Heart left ventricle (tissue), 13 donors: ENCODE measurements at regions not wholly inside any gene's neighbourhood (a gene's known extent, or its start where the extent isn't known, plus 50 kb on each side); places are given as distances from the start of the nearest gene placed in this dataset.

Experiments used
- POLR2A ChIP-seq, 2 donors: fragments of 450-650 bp; IDR thresholded peaks; one replicate each; pipeline ENCODE4 v1.6.1; 2017; ENCODE audit warnings: antibody characterized with exemption in 2 of 2, mild to moderate bottlenecking in 2 of 2, moderate library complexity in 2 of 2
- TF ChIP-seq, protein P1 (sequence below), 12 donors: fragments of 200-600 bp; sonication (generic) in 4 of 12; IDR thresholded peaks; one replicate each; pipeline versions ENCODE4 v1.5.0 to v1.8.0; 2018 to 2022; ENCODE audit warnings: antibody characterized with exemption in 12 of 12, mild to moderate bottlenecking in 5 of 12
- donor health status: ischemic (EF 13 %, LVEDD 7.1; RV severe dilation, severe dysfunction).
- donor health status: DM: no; HTN: yes; CAD: no.
- donor health status: DM: no; HTN: no; CAD: no.
- donor health status: ischemic (EF 25% LVEDD 6.9; RV normal size, moderate dysfunction).
- donor health status: ischemic (EF 25% LVEDD 5.7; RV mildly dilated, moderate dysfunction).
- donor health status: ischemic (EF 35%, LVEDD 5.7; RV mildly dilated, moderate dysfunction).
- donor health status: nonischemic (EF 11% LVEDD 7.7; RV severe dilation, severe dysfunction).
- donor health status: DM: yes; HTN: yes; CAD: no.
- donor health status: PGD.
- donor health status: ischemic (EF 29% LVEDD 5.4; RV normal size, mild dysfunction).
- donor health status: nonischemic (EF 23%, LVEDD 6.1; RV moderate dilation, normal function).

DNA sequence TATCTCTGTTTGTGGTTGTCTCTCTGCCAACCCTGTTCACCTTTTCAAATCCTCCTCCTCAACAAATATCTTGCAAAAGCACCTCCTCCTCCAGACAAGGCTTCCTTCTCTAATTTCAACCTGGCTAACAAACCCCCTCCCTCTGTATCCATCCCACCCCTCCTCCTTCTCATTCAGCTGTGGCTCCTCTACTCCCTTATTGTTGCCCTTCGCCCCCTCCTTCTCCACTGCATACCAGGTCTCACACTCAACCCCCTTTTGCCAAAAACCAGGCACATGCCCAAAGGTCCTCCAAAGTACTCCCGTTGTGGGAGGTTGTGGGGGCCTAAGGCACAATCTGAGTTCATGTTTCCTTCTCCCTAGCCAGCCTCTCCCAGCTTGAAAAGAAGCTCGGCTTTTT lies 110.6 kb downstream of the JRKL start:
- TF ChIP-seq, protein P1, sequence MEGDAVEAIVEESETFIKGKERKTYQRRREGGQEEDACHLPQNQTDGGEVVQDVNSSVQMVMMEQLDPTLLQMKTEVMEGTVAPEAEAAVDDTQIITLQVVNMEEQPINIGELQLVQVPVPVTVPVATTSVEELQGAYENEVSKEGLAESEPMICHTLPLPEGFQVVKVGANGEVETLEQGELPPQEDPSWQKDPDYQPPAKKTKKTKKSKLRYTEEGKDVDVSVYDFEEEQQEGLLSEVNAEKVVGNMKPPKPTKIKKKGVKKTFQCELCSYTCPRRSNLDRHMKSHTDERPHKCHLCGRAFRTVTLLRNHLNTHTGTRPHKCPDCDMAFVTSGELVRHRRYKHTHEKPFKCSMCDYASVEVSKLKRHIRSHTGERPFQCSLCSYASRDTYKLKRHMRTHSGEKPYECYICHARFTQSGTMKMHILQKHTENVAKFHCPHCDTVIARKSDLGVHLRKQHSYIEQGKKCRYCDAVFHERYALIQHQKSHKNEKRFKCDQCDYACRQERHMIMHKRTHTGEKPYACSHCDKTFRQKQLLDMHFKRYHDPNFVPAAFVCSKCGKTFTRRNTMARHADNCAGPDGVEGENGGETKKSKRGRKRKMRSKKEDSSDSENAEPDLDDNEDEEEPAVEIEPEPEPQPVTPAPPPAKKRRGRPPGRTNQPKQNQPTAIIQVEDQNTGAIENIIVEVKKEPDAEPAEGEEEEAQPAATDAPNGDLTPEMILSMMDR (IDR thresholded peaks at IDR 0.05) = no peak
- TF ChIP-seq POLR2A (IDR thresholded peaks at IDR 0.05) = no peak
